NB4 (cell line): ENCODE measurements at regions not wholly inside any gene's neighbourhood (a gene's known extent, or its start where the extent isn't known, plus 50 kb on each side); places are given as distances from the start of the nearest gene placed in this dataset.

Source experiments
- CTCF ChIP-seq: IDR thresholded peaks from one replicate; pipeline ENCODE4 v1.5.1; 2012; ENCODE audit warnings: low read depth, low read length
- POLR2A ChIP-seq: IDR thresholded peaks from 2 replicates; pipeline ENCODE4 v1.6.1; 2011; ENCODE audit warnings: mild to moderate bottlenecking; ENCODE audit not compliant: insufficient read length; ENCODE audit errors: extremely low read depth

- no peak for TF ChIP-seq CTCF
- TF ChIP-seq POLR2A, result no peak
Observed at GRCh38 chr4:19117022-19117421, 1095.5 kb upstream of the LCORL start.
